HepG2 (cell line): ENCODE measurements at regions not wholly inside any gene's neighbourhood (a gene's known extent, or its start where the extent isn't known, plus 50 kb on each side); places are given as distances from the start of the nearest gene placed in this dataset.

Experiments used
- ATF2 ChIP-seq: sonication (generic); formaldehyde crosslinking; IDR thresholded peaks from 2 replicates; pipeline ENCODE4 v1.4.0; 2020; ENCODE audit warnings: missing genetic modification reagents
- CTCF ChIP-seq: sonication (generic); formaldehyde crosslinking; IDR thresholded peaks from 2 replicates; pipeline ENCODE4 v1.5.0; 2020; ENCODE audit warnings: mild to moderate bottlenecking, missing genetic modification reagents, moderate library complexity
- NONO ChIP-seq, 2 experiments: fragments of 450-650 bp in 1 of 2; sonication (generic) in 1 of 2; formaldehyde crosslinking in 1 of 2; IDR thresholded peaks in 1 of 2; conservative IDR thresholded peaks in 1 of 2; 2 replicates each; pipeline versions ENCODE4 v1.6.1 to v1.8.0; 2017 to 2022; ENCODE audit warnings: mild to moderate bottlenecking in 1 of 2, missing genetic modification reagents in 1 of 2, moderate library complexity in 1 of 2
- SNRNP70 ChIP-seq: fragments of 200-400 bp; formaldehyde crosslinking; IDR thresholded peaks from 2 replicates; pipeline ENCODE4 v1.6.1; 2017; ENCODE audit warnings: mild to moderate bottlenecking, low read depth, low read length, moderate library complexity

- TF ChIP-seq NONO (IDR thresholded peaks at IDR 0.05): no peak
- no peak for TF ChIP-seq NONO (CRISPR knock-in tag; conservative IDR thresholded peaks at IDR 0.05)
- no peak for TF ChIP-seq SNRNP70
- TF ChIP-seq ATF2 (CRISPR knock-in tag): no peak
- no peak for TF ChIP-seq CTCF (CRISPR knock-in tag)
Observed at GRCh38 chr15:25181293-25182097, 226.7 kb downstream of the SNRPN start.
